Thymus (tissue), 11 donors: ENCODE measurements at regions not wholly inside any gene's neighbourhood (a gene's known extent, or its start where the extent isn't known, plus 50 kb on each side); places are given as distances from the start of the nearest gene placed in this dataset.

ENCODE experiments used
- DNase-seq, 9 donors: peaks; one replicate each; pipeline ENCODE4 v3.0.0-alpha.2; 2013; ENCODE audit warnings: low spot score in 9 of 9, low read depth in 6 of 9, missing footprints in 1 of 9
- H3K27ac ChIP-seq, 2 donors: one replicate each; pipeline ENCODE4 v1.5.1; 2013; ENCODE audit warnings: control low read depth in 1 of 2, low read depth in 1 of 2, low read length in 1 of 2, mild to moderate bottlenecking in 1 of 2, moderate library complexity in 1 of 2
- H3K27me3 ChIP-seq, 2 donors: one replicate each; pipeline ENCODE4 v1.5.1; 2013; ENCODE audit warnings: low read length in 1 of 2; ENCODE audit not compliant: control insufficient read depth in 2 of 2, insufficient read depth in 1 of 2
- H3K36me3 ChIP-seq, 2 donors: one replicate each; pipeline ENCODE4 v1.5.1; 2013; ENCODE audit warnings: low read length in 1 of 2, mild to moderate bottlenecking in 1 of 2, moderate library complexity in 1 of 2; ENCODE audit not compliant: control insufficient read depth in 2 of 2, insufficient read depth in 2 of 2
- H3K4me1 ChIP-seq, 2 donors: one replicate each; pipeline ENCODE4 v1.5.1; 2013; ENCODE audit warnings: low read length in 2 of 2; ENCODE audit not compliant: control insufficient read depth in 2 of 2, insufficient read depth in 2 of 2
- H3K4me3 ChIP-seq, 2 donors: one replicate each; pipeline ENCODE4 v1.5.1; 2013; ENCODE audit warnings: low read length in 2 of 2, control low read depth in 1 of 2, mild to moderate bottlenecking in 1 of 2
- H3K9me3 ChIP-seq, 2 donors: one replicate each; pipeline ENCODE4 v1.5.1; 2013; ENCODE audit warnings: low read length in 1 of 2, mild to moderate bottlenecking in 1 of 2; ENCODE audit not compliant: control insufficient read depth in 2 of 2, insufficient read depth in 1 of 2
- WGBS: extraction: QIAGEN DNeasy Blood & Tissue Kit; methylation state at CpG from one replicate; pipeline ENCODE4 v1.1.7; 2013; 5-methylcytosine and 5-hydroxymethylcytosine counted together
- donor health status: healthy.

DNA sequence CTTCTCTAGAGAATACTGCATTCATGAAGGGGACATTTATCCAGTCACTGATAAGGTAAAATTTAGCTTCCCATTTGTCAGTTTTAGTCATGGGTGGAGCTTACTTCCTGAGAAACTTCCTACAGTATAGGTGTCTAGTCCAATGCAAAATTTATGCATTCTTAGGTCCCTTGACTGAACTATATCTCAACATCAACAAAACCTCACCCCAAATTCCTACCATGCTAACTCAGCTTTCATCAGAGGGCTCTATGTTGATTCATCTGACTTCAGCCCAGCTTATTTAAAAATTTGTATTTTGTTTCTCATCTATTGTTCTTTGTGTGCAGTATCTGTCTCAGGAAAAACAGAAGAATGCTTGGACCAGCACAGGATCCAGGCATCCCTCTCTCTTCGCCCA is 296.4 kb upstream of the ACVR2A start:
- H3K9me3 ChIP-seq = no peaks in the 10 kb centered on the region
- DNase-seq = no peak
- no peaks in the 10 kb centered on the region for H3K27me3 ChIP-seq
- H3K4me1 ChIP-seq = no peaks in the 10 kb centered on the region
- H3K27ac ChIP-seq = no peak overlapping the region
- H3K36me3 ChIP-seq = no peaks in the 10 kb centered on the region
- H3K4me3 ChIP-seq = no peak overlapping the region
- 91% methylated on average over 1 of the region's 1 CpG for WGBS

DNA sequence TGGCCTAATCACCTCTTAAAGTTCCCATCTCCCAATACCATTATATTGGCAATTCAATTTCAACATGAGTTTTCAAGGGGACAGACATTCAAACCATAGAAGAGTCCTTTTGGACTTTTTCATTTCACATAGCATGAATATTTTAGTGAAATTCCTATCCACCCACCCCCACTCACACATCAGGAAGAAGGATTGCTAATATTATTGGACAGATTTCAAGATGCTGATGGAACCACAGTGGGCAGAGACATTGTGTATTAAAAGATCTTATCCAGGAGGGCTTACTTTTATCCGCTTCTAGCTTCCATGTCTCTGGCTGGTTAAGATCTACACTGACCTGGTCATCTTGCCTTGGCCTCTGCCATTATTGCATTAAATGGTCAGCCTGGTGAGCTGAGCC is 297.4 kb upstream of the ACVR2A start:
- no peak for DNase-seq
- no peaks in the 10 kb centered on the region for H3K4me1 ChIP-seq
- no peaks in the 10 kb centered on the region for H3K36me3 ChIP-seq
- no peak overlapping the region for H3K27ac ChIP-seq
- H3K27me3 ChIP-seq = no peaks in the 10 kb centered on the region
- H3K4me3 ChIP-seq = no peak overlapping the region
- WGBS = 98% methylated on average over 1 of the region's 1 CpG
- no peaks in the 10 kb centered on the region for H3K9me3 ChIP-seq

DNA sequence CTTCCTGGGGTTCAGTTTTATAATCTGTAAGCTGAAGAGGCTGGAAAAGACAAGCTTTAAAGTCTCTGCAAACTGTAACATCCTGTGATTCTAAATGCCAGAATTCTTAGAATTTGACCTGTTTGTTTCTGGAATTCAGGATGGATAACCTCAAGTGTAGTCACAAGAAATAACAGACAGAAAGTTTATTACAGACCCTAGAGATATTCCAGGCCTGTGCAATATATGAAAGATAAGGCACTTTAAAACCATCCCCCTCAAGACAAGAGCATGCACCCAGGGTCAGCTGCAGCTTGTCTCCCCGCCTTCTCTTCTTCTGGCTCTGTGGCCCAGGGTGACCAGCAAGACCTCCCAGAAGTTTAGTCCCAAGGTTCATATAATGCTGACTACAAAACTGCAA is 298.7 kb upstream of the ACVR2A start:
- no peaks in the 10 kb centered on the region for H3K9me3 ChIP-seq
- H3K4me1 ChIP-seq = no peaks in the 10 kb centered on the region
- H3K27ac ChIP-seq = no peak overlapping the region
- H3K36me3 ChIP-seq = no peaks in the 10 kb centered on the region
- DNase-seq = no peak
- no peaks in the 10 kb centered on the region for H3K27me3 ChIP-seq
- H3K4me3 ChIP-seq = no peak overlapping the region
- WGBS = 94% methylated on average over 1 of the region's 1 CpG

DNA sequence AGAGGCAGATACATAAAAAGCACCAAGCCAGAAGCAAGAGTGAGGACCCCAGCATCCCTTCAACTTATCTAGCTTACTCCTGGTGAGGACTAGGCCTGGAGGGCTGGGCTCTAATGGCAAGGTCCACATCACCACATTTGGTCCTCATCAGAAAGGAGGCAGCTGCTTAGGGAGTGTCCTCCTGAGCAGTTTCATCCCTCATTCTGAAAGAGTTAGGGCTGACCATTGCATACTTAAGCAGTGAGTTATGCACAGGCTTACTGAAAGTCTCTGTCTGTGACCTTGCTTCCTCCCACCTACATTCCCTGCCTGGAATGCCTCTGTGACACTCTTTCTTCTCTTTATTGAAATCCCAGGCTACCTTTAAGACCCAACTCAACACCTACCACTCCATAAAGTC is 301.8 kb upstream of the ACVR2A start:
- H3K4me1 ChIP-seq = no peaks in the 10 kb centered on the region
- H3K27ac ChIP-seq = no peak overlapping the region
- no peak overlapping the region for H3K4me3 ChIP-seq
- H3K36me3 ChIP-seq = no peaks in the 10 kb centered on the region
- no peaks in the 10 kb centered on the region for H3K9me3 ChIP-seq
- no peaks in the 10 kb centered on the region for H3K27me3 ChIP-seq
- DNase-seq = no peak

DNA sequence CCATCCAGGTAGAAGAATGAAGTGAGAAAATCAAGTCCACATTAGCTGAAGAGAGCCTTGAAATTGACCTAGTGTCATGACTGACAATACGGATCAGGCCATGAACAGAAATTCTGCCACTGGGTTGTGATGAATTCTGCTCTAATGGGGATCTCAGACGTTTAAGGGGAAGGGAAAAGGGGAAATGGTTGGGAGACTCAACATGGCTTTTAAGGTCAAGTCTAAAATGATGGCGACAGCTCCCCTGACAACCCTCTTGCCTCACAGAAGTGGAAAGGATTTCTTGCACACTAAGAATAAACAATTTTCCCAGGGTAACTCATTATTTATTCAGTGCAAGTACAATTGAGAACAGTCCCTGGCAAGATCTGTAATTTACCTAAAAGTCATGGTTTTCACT is 302.5 kb upstream of the ACVR2A start:
- no peak for DNase-seq
- Histone ChIP-seq H3K4me3 (no peak overlapping the region), H3K27ac (no peak overlapping the region), H3K36me3 (no peaks in the 10 kb centered on the region), H3K27me3 (no peaks in the 10 kb centered on the region), H3K9me3 (no peaks in the 10 kb centered on the region), H3K4me1 (no peaks in the 10 kb centered on the region)
- 74% methylated on average over 3 of the region's 3 CpGs for WGBS

DNA sequence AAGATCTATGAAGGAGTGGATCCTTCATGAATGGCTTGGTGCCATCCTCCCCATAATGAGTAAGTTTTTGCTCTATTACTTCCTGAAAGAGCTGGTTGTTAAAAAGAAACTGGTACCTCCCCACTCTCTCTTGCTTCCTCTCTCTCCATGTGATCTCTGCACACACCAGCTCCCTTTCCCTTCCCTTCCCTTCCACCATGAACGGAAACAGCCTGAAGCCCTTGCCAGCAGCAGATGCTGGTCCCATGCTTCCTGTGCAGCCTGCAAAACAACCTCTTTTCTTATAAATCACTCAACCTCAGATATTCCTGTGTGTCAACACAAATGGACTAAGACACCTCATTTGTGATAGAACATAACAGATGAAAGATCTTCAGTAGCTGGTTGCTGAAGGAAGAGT is 303.5 kb upstream of the ACVR2A start:
- WGBS = 97% methylated on average over 1 of the region's 1 CpG
- Histone ChIP-seq H3K36me3 (no peaks in the 10 kb centered on the region), H3K27me3 (no peaks in the 10 kb centered on the region), H3K4me1 (no peaks in the 10 kb centered on the region), H3K27ac (no peak overlapping the region), H3K9me3 (no peaks in the 10 kb centered on the region), H3K4me3 (no peak overlapping the region)
- no peak for DNase-seq

DNA sequence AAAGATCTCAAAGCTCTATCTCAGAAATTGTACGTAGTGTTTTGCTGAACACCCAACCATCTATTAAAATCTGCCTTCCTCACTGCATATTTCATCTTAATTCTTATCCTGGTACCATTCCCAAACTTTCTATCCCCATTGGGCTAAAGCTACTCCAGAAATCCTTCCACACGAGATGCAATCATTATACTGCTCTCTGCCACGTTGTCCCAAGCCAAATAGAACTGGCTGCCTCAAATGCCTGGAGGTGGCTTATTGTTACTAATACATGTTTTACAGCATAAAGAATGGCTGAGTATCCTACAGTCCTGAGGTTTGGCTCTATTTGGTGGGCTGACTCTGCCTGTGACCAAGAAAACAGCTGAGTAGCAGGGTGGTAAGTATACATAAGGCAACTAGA is 306.0 kb upstream of the ACVR2A start:
- Histone ChIP-seq H3K9me3 (no peaks in the 10 kb centered on the region), H3K27me3 (no peaks in the 10 kb centered on the region), H3K4me3 (no peak overlapping the region), H3K36me3 (no peaks in the 10 kb centered on the region), H3K4me1 (no peaks in the 10 kb centered on the region), H3K27ac (no peak overlapping the region)
- WGBS = 92% methylated on average over 3 of the region's 3 CpGs
- DNase-seq = no peak

DNA sequence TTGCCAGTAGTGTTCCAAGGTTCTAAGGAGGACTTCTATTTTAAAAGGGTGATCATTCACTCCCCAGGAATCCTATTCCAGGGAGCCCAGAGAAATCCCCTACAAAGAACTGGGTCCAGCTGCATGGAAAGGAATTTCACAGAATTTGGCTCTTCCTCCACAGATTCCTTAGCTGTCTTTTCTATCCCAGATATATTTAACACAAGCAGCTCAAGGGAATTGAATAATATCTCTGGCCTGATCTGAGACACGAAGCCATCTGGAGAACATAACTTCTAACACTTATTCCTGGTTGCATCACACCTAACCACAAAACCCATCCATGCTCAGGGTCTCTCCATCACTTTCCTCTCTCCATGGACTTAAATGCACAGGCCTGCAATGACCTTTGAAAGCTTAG is 306.7 kb upstream of the ACVR2A start:
- Histone ChIP-seq H3K27ac (no peak overlapping the region), H3K4me3 (no peak overlapping the region), H3K4me1 (no peaks in the 10 kb centered on the region), H3K36me3 (no peaks in the 10 kb centered on the region), H3K9me3 (no peaks in the 10 kb centered on the region), H3K27me3 (no peaks in the 10 kb centered on the region)
- DNase-seq = no peak
- WGBS = 37% methylated on average over 1 of the region's 1 CpG

DNA sequence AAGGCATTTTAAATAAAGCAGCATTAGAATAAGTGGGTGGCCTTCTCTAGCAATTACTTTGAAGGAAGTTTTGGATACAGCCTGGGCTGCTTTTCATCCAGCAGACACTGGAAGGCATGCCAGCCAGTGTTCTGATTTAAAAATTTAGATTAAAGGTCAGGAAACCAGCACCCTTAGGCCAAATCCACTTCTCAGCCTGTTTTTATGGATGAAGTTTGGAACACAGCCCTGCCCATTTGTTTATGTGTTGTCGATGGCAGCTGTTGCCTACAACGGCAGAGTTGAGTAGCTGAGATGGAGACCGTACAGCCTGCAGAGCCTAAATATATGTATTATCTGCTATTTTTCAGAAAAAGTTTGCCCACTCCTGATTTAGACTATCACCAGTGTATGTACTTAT is 313.6 kb upstream of the ACVR2A start:
- H3K27me3 ChIP-seq = no peaks in the 10 kb centered on the region
- no peaks in the 10 kb centered on the region for H3K36me3 ChIP-seq
- H3K4me1 ChIP-seq = no peaks in the 10 kb centered on the region
- no peaks in the 10 kb centered on the region for H3K9me3 ChIP-seq
- WGBS = 96% methylated on average over 3 of the region's 3 CpGs
- no peak overlapping the region for H3K27ac ChIP-seq
- no peak for DNase-seq
- H3K4me3 ChIP-seq = no peak overlapping the region

DNA sequence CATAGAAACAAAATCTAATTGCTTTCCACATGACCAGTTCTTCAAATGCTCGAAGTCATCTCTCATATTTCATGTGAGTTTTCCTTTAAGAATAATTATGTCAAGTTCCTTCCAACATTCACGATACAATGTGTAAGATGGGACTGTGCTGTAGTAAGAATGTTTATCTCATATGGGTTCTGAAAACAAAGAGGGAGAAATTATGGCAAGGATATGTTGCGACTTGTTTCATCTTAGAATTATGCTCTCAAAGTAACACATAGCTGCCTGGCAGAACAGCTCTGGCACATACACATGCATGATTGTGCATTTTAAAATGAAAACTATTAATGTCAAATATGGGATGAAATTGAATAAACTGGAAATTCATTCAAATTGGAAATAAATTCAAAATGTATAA is 314.8 kb upstream of the ACVR2A start:
- no peaks in the 10 kb centered on the region for H3K4me1 ChIP-seq

More for the DNA sequence above, 314.8 kb upstream of the ACVR2A start:
- H3K27me3 ChIP-seq = no peaks in the 10 kb centered on the region
- no peak overlapping the region for H3K4me3 ChIP-seq
- H3K27ac ChIP-seq = no peak overlapping the region
- DNase-seq = no peak
- WGBS = 97% methylated on average over 3 of the region's 3 CpGs
- no peaks in the 10 kb centered on the region for H3K9me3 ChIP-seq
- no peaks in the 10 kb centered on the region for H3K36me3 ChIP-seq
